ENCODE measurements at regions not wholly inside any gene's neighbourhood (a gene's known extent, or its start where the extent isn't known, plus 50 kb on each side); places are given as distances from the start of the nearest gene placed in this dataset.

- no peak for TF ChIP-seq CTCF (IDR thresholded peaks at IDR 0.05; ENCODE audit: borderline replicate concordance, extremely low read depth, low read length, poor library complexity, severe bottlenecking)
- TF ChIP-seq EZH2 (IDR thresholded peaks at IDR 0.05; ENCODE audit: borderline replicate concordance, low read depth, low read length, severe bottlenecking): no peak
Observed at GRCh38 chr21:28174701-28175100, 818.0 kb downstream of the LTN1 start.
